Lower leg skin (tissue), 3 donors: ENCODE measurements at regions not wholly inside any gene's neighbourhood (a gene's known extent, or its start where the extent isn't known, plus 50 kb on each side); places are given as distances from the start of the nearest gene placed in this dataset.

Experiments
- POLR2A ChIP-seq, 2 donors: fragments of 450-650 bp; IDR thresholded peaks; one replicate each; pipeline ENCODE4 v1.6.1; 2016 to 2017; ENCODE audit warnings: antibody characterized with exemption in 2 of 2, mild to moderate bottlenecking in 1 of 2, moderate library complexity in 1 of 2
- TF ChIP-seq, protein P1 (sequence below), 3 donors: fragments of 450-650 bp; IDR thresholded peaks; one replicate each; pipeline ENCODE4 v1.5.1; 2016; ENCODE audit warnings: antibody characterized with exemption in 3 of 3, mild to moderate bottlenecking in 3 of 3, moderate library complexity in 2 of 3

- TF ChIP-seq, protein P1, sequence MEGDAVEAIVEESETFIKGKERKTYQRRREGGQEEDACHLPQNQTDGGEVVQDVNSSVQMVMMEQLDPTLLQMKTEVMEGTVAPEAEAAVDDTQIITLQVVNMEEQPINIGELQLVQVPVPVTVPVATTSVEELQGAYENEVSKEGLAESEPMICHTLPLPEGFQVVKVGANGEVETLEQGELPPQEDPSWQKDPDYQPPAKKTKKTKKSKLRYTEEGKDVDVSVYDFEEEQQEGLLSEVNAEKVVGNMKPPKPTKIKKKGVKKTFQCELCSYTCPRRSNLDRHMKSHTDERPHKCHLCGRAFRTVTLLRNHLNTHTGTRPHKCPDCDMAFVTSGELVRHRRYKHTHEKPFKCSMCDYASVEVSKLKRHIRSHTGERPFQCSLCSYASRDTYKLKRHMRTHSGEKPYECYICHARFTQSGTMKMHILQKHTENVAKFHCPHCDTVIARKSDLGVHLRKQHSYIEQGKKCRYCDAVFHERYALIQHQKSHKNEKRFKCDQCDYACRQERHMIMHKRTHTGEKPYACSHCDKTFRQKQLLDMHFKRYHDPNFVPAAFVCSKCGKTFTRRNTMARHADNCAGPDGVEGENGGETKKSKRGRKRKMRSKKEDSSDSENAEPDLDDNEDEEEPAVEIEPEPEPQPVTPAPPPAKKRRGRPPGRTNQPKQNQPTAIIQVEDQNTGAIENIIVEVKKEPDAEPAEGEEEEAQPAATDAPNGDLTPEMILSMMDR (IDR thresholded peaks at IDR 0.05) = no peak
- TF ChIP-seq POLR2A (IDR thresholded peaks at IDR 0.05) = no peak
Measured at GRCh38 chr4:85102606-85103005, 136.1 kb upstream of the WDFY3 start.
